ENCODE measurements at regions not wholly inside any gene's neighbourhood (a gene's known extent, or its start where the extent isn't known, plus 50 kb on each side); places are given as distances from the start of the nearest gene placed in this dataset.

- no peaks in the 10 kb centered on the region for H3K9me3 ChIP-seq (ENCODE audit: low read depth, low read length)
- H3K36me3 ChIP-seq (ENCODE audit: insufficient read depth, low read length), result no peaks in the 10 kb centered on the region
- TF ChIP-seq EZH2 (IDR thresholded peaks at IDR 0.05) (no peak), POLR2AphosphoS5 (IDR thresholded peaks at IDR 0.05; ENCODE audit: borderline replicate concordance, low read depth, low read length) (no peak), FOXP2 (optimal IDR thresholded peaks at IDR 0.05; ENCODE audit: control extremely low read depth, extremely low read length, insufficient read depth) (no peak)
- H3K27ac ChIP-seq, result no peak overlapping the region
- DNase-seq (ENCODE audit: low read depth, low spot score), result no peak
- H3K4me3 ChIP-seq, result no peak overlapping the region
- H3K9ac ChIP-seq (ENCODE audit: insufficient read length), result no peak overlapping the region
These were observed 181.8 kb downstream of the TENT5A start for GRCh38 chr6:81570681-81571080.

GRCh38 chr6:81568973-81569372, 183.5 kb downstream of the TENT5A start:
- H3K4me3 ChIP-seq, result no peak overlapping the region
- no peak overlapping the region for H3K9ac ChIP-seq (ENCODE audit: insufficient read length)
- no peak for DNase-seq (ENCODE audit: low read depth, low spot score)
- TF ChIP-seq POLR2AphosphoS5 (IDR thresholded peaks at IDR 0.05; ENCODE audit: borderline replicate concordance, low read depth, low read length) (no peak), FOXP2 (optimal IDR thresholded peaks at IDR 0.05; ENCODE audit: control extremely low read depth, extremely low read length, insufficient read depth) (no peak), EZH2 (IDR thresholded peaks at IDR 0.05) (no peak)
- H3K27ac ChIP-seq, result no peak overlapping the region
- no peaks in the 10 kb centered on the region for H3K9me3 ChIP-seq (ENCODE audit: low read depth, low read length)
- no peaks in the 10 kb centered on the region for H3K36me3 ChIP-seq (ENCODE audit: insufficient read depth, low read length)

- Histone ChIP-seq H3K4me3 (no peak overlapping the region), H3K9me3 (ENCODE audit: low read depth, low read length) (no peaks in the 10 kb centered on the region), H3K9ac (ENCODE audit: insufficient read length) (no peak overlapping the region), H3K36me3 (ENCODE audit: insufficient read depth, low read length) (no peaks in the 10 kb centered on the region), H3K27ac (no peak overlapping the region)
- TF ChIP-seq EZH2 (IDR thresholded peaks at IDR 0.05) (no peak), POLR2AphosphoS5 (IDR thresholded peaks at IDR 0.05; ENCODE audit: borderline replicate concordance, low read depth, low read length) (no peak), FOXP2 (optimal IDR thresholded peaks at IDR 0.05; ENCODE audit: control extremely low read depth, extremely low read length, insufficient read depth) (no peak)
- no peak for DNase-seq (ENCODE audit: low read depth, low spot score)
These were observed 187.4 kb downstream of the TENT5A start for GRCh38 chr6:81565071-81565470.

GRCh38 chr6:81564470-81565068, 187.9 kb downstream of the TENT5A start:
- no peak overlapping the region for H3K4me3 ChIP-seq
- H3K9me3 ChIP-seq (ENCODE audit: low read depth, low read length), result no peaks in the 10 kb centered on the region
- no peak overlapping the region for H3K27ac ChIP-seq
- H3K9ac ChIP-seq (ENCODE audit: insufficient read length), result no peak overlapping the region
- no peak for DNase-seq (ENCODE audit: low read depth, low spot score)
- no peaks in the 10 kb centered on the region for H3K36me3 ChIP-seq (ENCODE audit: insufficient read depth, low read length)
- TF ChIP-seq EZH2 (IDR thresholded peaks at IDR 0.05), result no peak
- TF ChIP-seq POLR2AphosphoS5 (IDR thresholded peaks at IDR 0.05; ENCODE audit: borderline replicate concordance, low read depth, low read length), result no peak
- no peak for TF ChIP-seq FOXP2 (optimal IDR thresholded peaks at IDR 0.05; ENCODE audit: control extremely low read depth, extremely low read length, insufficient read depth)

- peak; percentile 20 for DNase-seq (ENCODE audit: low read depth, low spot score)
- no peak for TF ChIP-seq FOXP2 (optimal IDR thresholded peaks at IDR 0.05; ENCODE audit: control extremely low read depth, extremely low read length, insufficient read depth)
- TF ChIP-seq POLR2AphosphoS5 (IDR thresholded peaks at IDR 0.05; ENCODE audit: borderline replicate concordance, low read depth, low read length), result no peak
- no peak for TF ChIP-seq EZH2 (IDR thresholded peaks at IDR 0.05)
- Histone ChIP-seq H3K4me3 (peak overlapping the region; percentile 54), H3K27ac (peak overlapping the region; percentile 69; the same call in 1 of the 2 replicates), H3K36me3 (ENCODE audit: insufficient read depth, low read length) (no peaks in the 10 kb centered on the region), H3K9me3 (ENCODE audit: low read depth, low read length) (no peaks in the 10 kb centered on the region), H3K9ac (ENCODE audit: insufficient read length) (peak overlapping the region; percentile 34)
These were observed 190.3 kb downstream of the TENT5A start for GRCh38 chr6:81562169-81562568.

- DNase-seq (ENCODE audit: low read depth, low spot score), result no peak
- Histone ChIP-seq H3K36me3 (ENCODE audit: insufficient read depth, low read length) (no peaks in the 10 kb centered on the region), H3K9me3 (ENCODE audit: low read depth, low read length) (no peaks in the 10 kb centered on the region), H3K27ac (peak overlapping the region; percentile 69; the same call in 1 of the 2 replicates), H3K9ac (ENCODE audit: insufficient read length) (peak overlapping the region; percentile 34), H3K4me3 (peak overlapping the region; percentile 54)
- TF ChIP-seq EZH2 (IDR thresholded peaks at IDR 0.05) (no peak), FOXP2 (optimal IDR thresholded peaks at IDR 0.05; ENCODE audit: control extremely low read depth, extremely low read length, insufficient read depth) (no peak), POLR2AphosphoS5 (IDR thresholded peaks at IDR 0.05; ENCODE audit: borderline replicate concordance, low read depth, low read length) (no peak)
These were observed 190.8 kb downstream of the TENT5A start for GRCh38 chr6:81561731-81562130.

- TF ChIP-seq FOXP2 (optimal IDR thresholded peaks at IDR 0.05; ENCODE audit: control extremely low read depth, extremely low read length, insufficient read depth) (no peak), EZH2 (IDR thresholded peaks at IDR 0.05) (no peak), POLR2AphosphoS5 (IDR thresholded peaks at IDR 0.05; ENCODE audit: borderline replicate concordance, low read depth, low read length) (no peak)
- Histone ChIP-seq H3K9me3 (ENCODE audit: low read depth, low read length) (no peaks in the 10 kb centered on the region), H3K9ac (ENCODE audit: insufficient read length) (no peak overlapping the region), H3K36me3 (ENCODE audit: insufficient read depth, low read length) (no peaks in the 10 kb centered on the region), H3K27ac (peak overlapping the region; percentile 69; the same call in 1 of the 2 replicates), H3K4me3 (no peak overlapping the region)
- DNase-seq (ENCODE audit: low read depth, low spot score), result no peak
These were observed 191.4 kb downstream of the TENT5A start for GRCh38 chr6:81561071-81561564.

GRCh38 chr6:81557811-81558210, 194.7 kb downstream of the TENT5A start:
- TF ChIP-seq EZH2 (IDR thresholded peaks at IDR 0.05) (no peak), POLR2AphosphoS5 (IDR thresholded peaks at IDR 0.05; ENCODE audit: borderline replicate concordance, low read depth, low read length) (no peak), FOXP2 (optimal IDR thresholded peaks at IDR 0.05; ENCODE audit: control extremely low read depth, extremely low read length, insufficient read depth) (no peak)
- no peak overlapping the region for H3K9ac ChIP-seq (ENCODE audit: insufficient read length)

More at GRCh38 chr6:81557811-81558210, 194.7 kb downstream of the TENT5A start:
- no peak for DNase-seq (ENCODE audit: low read depth, low spot score)
- Histone ChIP-seq H3K9me3 (ENCODE audit: low read depth, low read length) (no peaks in the 10 kb centered on the region), H3K36me3 (ENCODE audit: insufficient read depth, low read length) (no peaks in the 10 kb centered on the region), H3K27ac (no peak overlapping the region), H3K4me3 (no peak overlapping the region)
